ENCODE measurements at regions not wholly inside any gene's neighbourhood (a gene's known extent, or its start where the extent isn't known, plus 50 kb on each side); places are given as distances from the start of the nearest gene placed in this dataset.

- TF ChIP-seq CREB1 (IDR thresholded peaks at IDR 0.05; ENCODE audit: low read depth) = no peak
- TF ChIP-seq RAD21 (IDR thresholded peaks at IDR 0.05; ENCODE audit: low read depth) = no peak
- no peak for TF ChIP-seq EGR1 (IDR thresholded peaks at IDR 0.05)
- TF ChIP-seq EP300 (IDR thresholded peaks at IDR 0.05; ENCODE audit: borderline replicate concordance) = no peak
- TF ChIP-seq CEBPB (IDR thresholded peaks at IDR 0.05) = no peak
- no peak for TF ChIP-seq REST (IDR thresholded peaks at IDR 0.05; ENCODE audit: low read depth)
- TF ChIP-seq YY1 (IDR thresholded peaks at IDR 0.05; ENCODE audit: low read depth) = no peak
- TF ChIP-seq TCF12 (IDR thresholded peaks at IDR 0.05; ENCODE audit: low read depth) = no peak
- no peak for TF ChIP-seq TEAD4 (IDR thresholded peaks at IDR 0.05)
- TF ChIP-seq MAX (IDR thresholded peaks at IDR 0.05) = no peak
These were observed 278.8 kb downstream of the AJAP1 start for GRCh38 chr1:4933232-4933631.

GRCh38 chr1:4932311-4933030, 278.1 kb downstream of the AJAP1 start:
- TF ChIP-seq YY1 (IDR thresholded peaks at IDR 0.05; ENCODE audit: low read depth) (no peak), FOXM1 (IDR thresholded peaks at IDR 0.05; ENCODE audit: borderline replicate concordance, low read depth) (no peak), USF1 (IDR thresholded peaks at IDR 0.05) (no peak)

GRCh38 chr1:4931486-4931885, 277.1 kb downstream of the AJAP1 start:
- peak; percentile 48; the same call in 1 of the 2 replicates for TF ChIP-seq REST (IDR thresholded peaks at IDR 0.05; ENCODE audit: low read depth)
- no peak for TF ChIP-seq TCF12 (IDR thresholded peaks at IDR 0.05; ENCODE audit: low read depth)

GRCh38 chr1:4928186-4928585, 273.8 kb downstream of the AJAP1 start:
- TF ChIP-seq YY1 (IDR thresholded peaks at IDR 0.05; ENCODE audit: low read depth) = no peak

GRCh38 chr1:4924356-4924755, 269.9 kb downstream of the AJAP1 start:
- TF ChIP-seq CREB1 (IDR thresholded peaks at IDR 0.05; ENCODE audit: low read depth) (no peak), FOXM1 (IDR thresholded peaks at IDR 0.05; ENCODE audit: borderline replicate concordance, low read depth) (no peak), YY1 (IDR thresholded peaks at IDR 0.05; ENCODE audit: low read depth) (no peak), ZBTB7A (IDR thresholded peaks at IDR 0.05; ENCODE audit: low read depth) (no peak), TAF1 (IDR thresholded peaks at IDR 0.05; ENCODE audit: low read depth) (no peak), MAX (IDR thresholded peaks at IDR 0.05) (no peak), EP300 (IDR thresholded peaks at IDR 0.05; ENCODE audit: borderline replicate concordance) (no peak), CEBPB (IDR thresholded peaks at IDR 0.05) (no peak), TCF12 (IDR thresholded peaks at IDR 0.05; ENCODE audit: low read depth) (no peak), REST (IDR thresholded peaks at IDR 0.05; ENCODE audit: low read depth) (no peak), EGR1 (IDR thresholded peaks at IDR 0.05) (no peak), TEAD4 (IDR thresholded peaks at IDR 0.05) (no peak), USF1 (IDR thresholded peaks at IDR 0.05) (no peak)

All from Ishikawa (cell line).